ENCODE measurements at regions not wholly inside any gene's neighbourhood (a gene's known extent, or its start where the extent isn't known, plus 50 kb on each side); places are given as distances from the start of the nearest gene placed in this dataset.

GRCh38 chr2:139704606-139705005 lies 924.4 kb upstream of the NXPH2 start:
- TF ChIP-seq EP300 (IDR thresholded peaks at IDR 0.05) (no peak), POLR2AphosphoS5 (IDR thresholded peaks at IDR 0.05) (no peak), CTCF (IDR thresholded peaks at IDR 0.05) (no peak), POLR2A (IDR thresholded peaks at IDR 0.05; ENCODE audit: low read depth) (no peak)

All from esophagus muscularis mucosa (tissue), 4 donors.